C4-2B (cell line): ENCODE measurements at regions not wholly inside any gene's neighbourhood (a gene's known extent, or its start where the extent isn't known, plus 50 kb on each side); places are given as distances from the start of the nearest gene placed in this dataset.

ENCODE experiments used
- H3K27ac ChIP-seq: fragments of 450-650 bp; 2 replicates; pipeline ENCODE4 v1.5.1; 2017
- CTCF ChIP-seq: fragments of 450-650 bp; conservative IDR thresholded peaks from 2 replicates; pipeline ENCODE4 v1.5.1; 2017; ENCODE audit warnings: mild to moderate bottlenecking
- ZFX ChIP-seq: fragments of 450-650 bp; IDR thresholded peaks from 2 replicates; pipeline ENCODE4 v1.6.1; 2017

GRCh38 chr4:8744083-8744805, 127.4 kb downstream of the HMX1 start:
- H3K27ac ChIP-seq, result no peak overlapping the region
- TF ChIP-seq CTCF, result no peak
- TF ChIP-seq ZFX, result no peak

- no peak overlapping the region for H3K27ac ChIP-seq
- TF ChIP-seq ZFX (no peak), CTCF (no peak)
Observed at GRCh38 chr4:8742546-8742945, 129.1 kb downstream of the HMX1 start.

GRCh38 chr4:8741513-8742226, 130.0 kb downstream of the HMX1 start:
- H3K27ac ChIP-seq, result no peak overlapping the region
- TF ChIP-seq ZFX, result no peak
- TF ChIP-seq CTCF, result no peak

GRCh38 chr4:8740666-8741395, 130.8 kb downstream of the HMX1 start:
- TF ChIP-seq CTCF, result no peak
- no peak for TF ChIP-seq ZFX
- H3K27ac ChIP-seq, result no peak overlapping the region

DNA sequence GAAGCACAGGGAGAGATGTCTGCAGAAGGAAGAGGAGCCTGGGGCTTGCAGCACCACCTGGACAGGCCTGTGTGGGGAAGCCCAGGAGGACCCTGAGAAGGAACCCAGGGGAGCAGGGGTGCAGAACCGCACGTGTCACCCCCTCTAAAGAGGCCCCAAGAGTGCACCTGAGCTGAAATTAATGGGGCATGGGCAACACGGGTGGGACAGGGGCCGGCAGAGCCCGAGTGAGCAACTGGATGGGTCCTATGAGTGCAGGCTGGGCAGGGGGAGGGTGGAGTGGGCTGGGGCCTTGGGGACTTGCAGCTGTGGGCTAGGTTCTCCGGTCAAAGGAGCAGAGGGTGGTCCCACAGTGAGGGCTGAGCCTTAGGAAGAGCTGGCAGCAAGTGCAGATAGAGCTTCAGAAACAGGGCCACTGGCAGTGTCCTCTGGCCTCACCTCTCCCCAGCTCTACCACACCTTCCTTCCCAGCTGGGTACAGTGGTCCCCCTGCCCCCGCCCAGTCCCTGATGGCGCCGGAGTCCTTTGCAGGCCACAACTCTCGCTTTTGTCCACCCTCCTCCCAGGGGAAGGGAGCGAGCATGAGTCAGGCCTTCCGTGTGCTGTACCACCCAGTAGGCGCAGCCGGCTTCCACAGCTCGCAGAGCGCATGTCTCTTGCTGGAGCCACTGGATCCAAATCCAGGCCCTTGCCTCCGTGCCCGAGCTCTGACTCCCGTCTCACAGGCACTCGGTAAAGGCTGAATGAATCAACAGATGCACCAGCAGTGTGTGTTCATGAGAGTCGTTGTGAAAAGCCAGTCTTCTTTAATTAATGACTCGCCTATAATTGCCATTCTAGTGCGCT, 131.6 kb downstream of the HMX1 start:
- no peak overlapping the region for H3K27ac ChIP-seq
- TF ChIP-seq ZFX (no peak), CTCF (no peak)

DNA sequence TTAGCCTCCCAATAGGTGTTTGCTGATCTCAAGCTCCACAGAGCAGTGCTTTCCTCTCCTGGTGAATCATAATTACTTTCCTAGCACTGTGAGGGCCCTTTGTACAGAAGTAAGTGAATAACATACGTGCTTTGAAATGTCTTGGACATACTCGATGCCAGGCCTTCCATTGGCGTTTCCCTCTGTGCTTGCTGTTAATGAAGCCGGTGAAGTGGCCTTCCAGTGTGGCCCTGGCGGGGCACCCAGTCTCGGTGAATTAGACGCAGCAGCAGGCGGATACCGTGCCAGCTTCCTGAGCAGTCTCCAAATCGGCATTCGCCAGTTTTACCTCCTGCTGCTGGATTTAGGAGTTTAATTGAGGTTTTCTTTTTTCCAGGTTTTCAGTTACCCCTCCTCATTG, 132.3 kb downstream of the HMX1 start:
- TF ChIP-seq CTCF (no peak), ZFX (no peak)
- no peak overlapping the region for H3K27ac ChIP-seq
